ENCODE measurements at regions not wholly inside any gene's neighbourhood (a gene's known extent, or its start where the extent isn't known, plus 50 kb on each side); places are given as distances from the start of the nearest gene placed in this dataset.
A peak's percentile ranks its signal among the peaks of the same experiment; 100 is the strongest.

DNA sequence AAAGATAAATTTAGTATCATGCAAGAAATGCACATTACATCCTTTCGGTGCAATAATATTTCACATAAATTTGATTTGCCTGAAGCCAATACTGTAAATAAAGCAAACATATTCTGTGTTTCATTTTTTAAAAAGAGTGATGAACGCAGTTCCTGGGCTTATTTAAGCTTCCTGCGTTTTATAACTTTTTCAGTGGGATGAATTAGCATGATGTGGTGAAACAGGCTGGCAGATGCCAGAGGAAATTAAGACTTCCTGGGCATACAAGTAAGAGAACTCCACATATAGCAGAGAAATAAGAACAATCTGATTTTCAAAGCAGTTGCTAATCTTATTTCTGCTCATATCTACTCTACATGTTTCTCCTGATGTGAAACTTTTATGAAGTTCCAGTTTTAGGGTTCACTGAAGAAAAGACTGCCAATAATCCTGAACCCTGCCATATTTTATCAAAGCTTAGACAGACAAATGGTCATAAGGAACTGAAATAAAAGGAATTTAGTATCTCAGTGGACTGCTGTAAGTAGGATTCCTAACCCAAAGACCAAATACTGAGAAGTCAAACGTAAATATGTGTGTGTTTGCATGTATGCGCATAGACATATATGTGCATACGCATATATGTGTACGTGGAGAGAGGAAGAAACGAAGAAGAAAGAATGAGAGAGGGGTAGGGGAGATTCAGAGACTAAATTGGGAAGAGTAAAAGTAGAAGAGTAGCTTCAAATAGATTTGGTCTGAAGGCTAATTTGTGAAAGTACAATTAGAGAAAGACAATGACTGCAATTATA, 628.6 kb upstream of the CCDC54 start:
- TF ChIP-seq, protein P1, sequence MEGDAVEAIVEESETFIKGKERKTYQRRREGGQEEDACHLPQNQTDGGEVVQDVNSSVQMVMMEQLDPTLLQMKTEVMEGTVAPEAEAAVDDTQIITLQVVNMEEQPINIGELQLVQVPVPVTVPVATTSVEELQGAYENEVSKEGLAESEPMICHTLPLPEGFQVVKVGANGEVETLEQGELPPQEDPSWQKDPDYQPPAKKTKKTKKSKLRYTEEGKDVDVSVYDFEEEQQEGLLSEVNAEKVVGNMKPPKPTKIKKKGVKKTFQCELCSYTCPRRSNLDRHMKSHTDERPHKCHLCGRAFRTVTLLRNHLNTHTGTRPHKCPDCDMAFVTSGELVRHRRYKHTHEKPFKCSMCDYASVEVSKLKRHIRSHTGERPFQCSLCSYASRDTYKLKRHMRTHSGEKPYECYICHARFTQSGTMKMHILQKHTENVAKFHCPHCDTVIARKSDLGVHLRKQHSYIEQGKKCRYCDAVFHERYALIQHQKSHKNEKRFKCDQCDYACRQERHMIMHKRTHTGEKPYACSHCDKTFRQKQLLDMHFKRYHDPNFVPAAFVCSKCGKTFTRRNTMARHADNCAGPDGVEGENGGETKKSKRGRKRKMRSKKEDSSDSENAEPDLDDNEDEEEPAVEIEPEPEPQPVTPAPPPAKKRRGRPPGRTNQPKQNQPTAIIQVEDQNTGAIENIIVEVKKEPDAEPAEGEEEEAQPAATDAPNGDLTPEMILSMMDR (IDR thresholded peaks at IDR 0.05; ENCODE audit: low read depth, low read length), result no peak
- no peak for DNase-seq (ENCODE audit: extremely low read depth, low read depth)

DNA sequence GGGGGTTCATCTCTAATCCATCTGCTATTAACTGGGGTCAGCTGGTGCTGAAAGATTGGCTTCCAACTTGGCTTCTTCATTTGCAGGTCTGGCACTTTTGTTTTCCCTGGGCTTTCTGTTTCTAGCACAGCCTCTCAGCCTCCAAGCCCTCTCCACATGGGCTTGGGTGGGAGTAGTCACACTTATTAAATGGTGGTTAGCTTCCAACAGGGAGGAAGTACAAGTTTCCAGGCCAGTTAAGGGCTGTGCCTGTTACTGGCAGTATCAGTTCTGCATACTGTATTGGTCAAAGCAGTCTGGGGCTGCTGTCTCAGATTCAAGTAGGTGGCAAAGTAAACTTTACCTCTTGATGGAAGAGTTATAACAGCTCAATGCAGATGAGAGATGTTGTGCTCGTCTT, 627.1 kb upstream of the CCDC54 start:
- TF ChIP-seq, protein P1 (IDR thresholded peaks at IDR 0.05; ENCODE audit: low read depth, low read length), result no peak
- no peak for DNase-seq (ENCODE audit: extremely low read depth, low read depth)

DNA sequence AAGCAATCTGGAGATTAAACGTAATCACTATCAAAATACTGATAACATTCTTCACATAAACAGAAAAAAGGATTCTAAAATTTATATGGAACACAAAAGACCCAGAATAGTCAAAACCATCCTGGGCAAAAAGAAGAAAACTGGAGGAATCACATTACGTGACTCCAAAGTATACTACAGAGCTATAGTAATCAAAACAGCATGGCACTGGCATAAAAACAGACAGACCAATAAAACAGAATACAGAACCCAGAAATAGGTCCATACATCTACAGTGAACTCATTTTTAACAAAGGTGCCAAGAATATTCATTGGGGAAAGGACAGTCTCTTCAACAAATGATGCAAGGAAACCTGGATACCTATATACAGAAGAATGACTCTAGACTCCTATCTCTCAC, 621.9 kb upstream of the CCDC54 start:
- TF ChIP-seq, protein P1 (IDR thresholded peaks at IDR 0.05; ENCODE audit: low read depth, low read length), result no peak
- DNase-seq (ENCODE audit: extremely low read depth, low read depth), result no peak

DNA sequence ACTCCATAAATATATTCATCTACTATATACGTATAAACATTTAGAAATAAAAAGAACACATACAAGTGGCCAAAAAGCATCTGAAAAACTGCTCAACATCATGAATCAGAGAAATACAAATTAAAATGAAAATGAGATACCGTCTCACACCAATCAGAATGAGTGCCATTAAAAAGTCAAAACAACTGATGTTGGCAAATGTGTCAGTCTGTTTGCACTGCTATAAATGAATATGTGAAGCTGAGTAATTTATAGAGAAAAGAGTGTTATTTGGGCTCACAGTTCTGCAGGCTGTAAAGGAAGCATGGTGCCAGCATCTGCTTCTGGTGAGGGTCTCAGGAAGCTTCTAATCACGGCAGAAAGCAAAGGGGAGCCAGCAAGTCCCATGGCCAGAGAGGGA, 620.3 kb upstream of the CCDC54 start:
- DNase-seq (ENCODE audit: extremely low read depth, low read depth), result no peak
- TF ChIP-seq, protein P1 (IDR thresholded peaks at IDR 0.05; ENCODE audit: low read depth, low read length), result no peak

DNA sequence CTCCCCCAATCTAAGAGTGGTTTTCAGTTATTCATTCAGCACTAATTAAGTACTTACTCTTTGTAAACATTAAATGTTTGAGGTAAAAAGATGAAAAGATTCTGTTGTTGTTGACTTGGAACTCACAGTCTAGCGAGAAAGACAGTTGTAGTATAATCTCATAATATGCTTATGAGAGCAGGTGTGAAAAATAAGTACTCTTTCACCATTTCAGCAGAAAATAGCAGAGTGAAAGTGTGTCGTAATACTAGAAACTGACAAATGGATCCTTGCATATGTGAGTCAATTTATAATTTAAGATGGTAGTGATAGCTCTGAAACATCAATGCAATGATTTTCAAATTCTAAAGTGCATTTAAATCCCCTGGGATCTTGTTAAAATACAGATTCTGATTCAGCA, 618.8 kb upstream of the CCDC54 start:
- DNase-seq (ENCODE audit: extremely low read depth, low read depth), result no peak
- TF ChIP-seq, protein P1 (IDR thresholded peaks at IDR 0.05; ENCODE audit: low read depth, low read length), result no peak

DNA sequence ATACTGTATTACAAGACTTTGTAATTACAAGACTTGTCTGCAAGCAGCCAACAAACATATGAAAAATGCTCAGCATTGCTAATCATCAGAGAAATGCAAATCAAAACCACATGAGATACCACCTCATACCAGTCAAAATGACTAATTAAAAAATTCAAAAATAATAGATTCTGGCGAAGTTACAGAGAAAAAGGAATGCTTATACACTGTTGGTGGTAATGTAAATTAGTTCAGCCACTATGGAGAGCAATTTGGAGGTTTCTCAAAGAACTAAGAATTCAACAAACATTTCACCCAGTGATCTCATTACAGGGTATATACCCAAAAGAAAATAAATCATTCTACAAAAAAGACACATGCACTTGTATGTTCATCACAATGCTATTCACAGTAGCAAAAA, 617.5 kb upstream of the CCDC54 start:
- TF ChIP-seq, protein P1 (IDR thresholded peaks at IDR 0.05; ENCODE audit: low read depth, low read length), result no peak
- no peak for DNase-seq (ENCODE audit: extremely low read depth, low read depth)

DNA sequence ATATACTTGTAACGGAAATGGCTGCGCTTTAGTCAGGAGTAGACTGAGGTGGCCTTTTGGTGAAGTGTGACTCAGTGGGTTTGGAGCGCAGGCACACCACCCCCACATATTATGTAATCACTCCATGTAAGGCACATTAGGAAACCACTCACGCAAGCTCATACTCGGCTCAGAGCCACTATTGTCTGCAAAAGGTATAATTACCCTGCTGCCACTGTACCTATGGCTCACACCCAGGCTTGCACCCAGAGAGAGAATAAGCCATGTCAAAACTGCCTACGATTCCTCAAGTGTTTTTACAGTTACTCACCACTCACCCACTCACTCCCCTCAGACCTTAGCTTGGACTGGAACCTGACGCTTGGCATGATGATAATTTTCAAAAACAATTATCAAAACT, 611.9 kb upstream of the CCDC54 start:
- TF ChIP-seq, protein P1 (IDR thresholded peaks at IDR 0.05; ENCODE audit: low read depth, low read length), result no peak
- peak; percentile 15 for DNase-seq (ENCODE audit: extremely low read depth, low read depth)
